WTC11 (cell line): ENCODE measurements at regions not wholly inside any gene's neighbourhood (a gene's known extent, or its start where the extent isn't known, plus 50 kb on each side); places are given as distances from the start of the nearest gene placed in this dataset.

Source experiments
- ATAC-seq: fragments of 200-7000 bp; cut with Tn5 transposase; 2 replicates; pipeline ENCODE4 v1.10.0; 2021; ENCODE audit warnings: mild to moderate bottlenecking, moderate library complexity
- CTCF ChIA-PET: fragments of 300-600 bp; sonication (Branson Sonifier 250); formaldehyde crosslinking; loops from one replicate; lab custom pipeline; 2021; ENCODE audit warnings: antibody characterized with exemption; lab: Charles Lee
- POLR2A ChIA-PET: fragments of 350-600 bp; sonication (Branson Sonifier 250); formaldehyde crosslinking; loops from one replicate; lab custom pipeline; 2021; ENCODE audit warnings: antibody characterized with exemption; lab: Charles Lee
- DNase-seq: peaks from one replicate; pipeline ENCODE4 v3.0.0; 2021; ENCODE audit warnings: low spot score
- H3K27ac Mint-ChIP-seq: 2 replicates; pipeline ENCODE4 v1.8.0; 2021; ENCODE audit warnings: mixed read lengths
- H3K27me3 Mint-ChIP-seq: 2 replicates; pipeline ENCODE4 v1.8.0; 2021; ENCODE audit warnings: low read depth, mild to moderate bottlenecking, moderate library complexity, mixed read lengths
- H3K36me3 Mint-ChIP-seq: 2 replicates; pipeline ENCODE4 v1.8.0; 2021; ENCODE audit warnings: mixed read lengths
- H3K4me1 Mint-ChIP-seq: 2 replicates; pipeline ENCODE4 v1.8.0; 2022; ENCODE audit warnings: mixed read lengths
- H3K4me3 Mint-ChIP-seq: 2 replicates; pipeline ENCODE4 v1.8.0; 2021; ENCODE audit warnings: mild to moderate bottlenecking, moderate library complexity, mixed read lengths
- H3K9me3 Mint-ChIP-seq: 2 replicates; pipeline ENCODE4 v1.8.0; 2021; ENCODE audit warnings: mixed read lengths
- AFF4 ChIP-seq: sonication (generic); formaldehyde crosslinking; IDR thresholded peaks from 2 replicates; pipeline ENCODE4 v1.8.1; 2023; ENCODE audit warnings: mild to moderate bottlenecking, missing genetic modification reagents, borderline replicate concordance
- CDX4 ChIP-seq: fragments of 250-450 bp; sonication (Bioruptor Pico); IDR thresholded peaks from 2 replicates; pipeline ENCODE4 v1.9.0; 2021; ENCODE audit warnings: moderate library complexity, mild to moderate bottlenecking, inconsistent platforms, borderline replicate concordance
- CREB1 ChIP-seq: sonication (generic); formaldehyde crosslinking; IDR thresholded peaks from 2 replicates; pipeline ENCODE4 v1.8.0; 2023; ENCODE audit warnings: mild to moderate bottlenecking, missing genetic modification reagents
- E2F5 ChIP-seq: sonication (generic); formaldehyde crosslinking; IDR thresholded peaks from 2 replicates; pipeline ENCODE4 v1.8.1; 2022; ENCODE audit warnings: mild to moderate bottlenecking, moderate library complexity, missing genetic modification reagents
- FOXP1 ChIP-seq: sonication (generic); formaldehyde crosslinking; IDR thresholded peaks from 2 replicates; pipeline ENCODE4 v1.8.0; 2022; ENCODE audit warnings: missing genetic modification reagents, mild to moderate bottlenecking, moderate library complexity, borderline replicate concordance
- GTF2I ChIP-seq: fragments of 250-450 bp; sonication (Bioruptor Pico); conservative IDR thresholded peaks from 2 replicates; pipeline ENCODE4 v1.4.0; 2021; ENCODE audit warnings: mild to moderate bottlenecking
- HMGXB4 ChIP-seq: sonication (generic); formaldehyde crosslinking; IDR thresholded peaks from 2 replicates; pipeline ENCODE4 v1.8.1; 2023; ENCODE audit warnings: mild to moderate bottlenecking, moderate library complexity, missing genetic modification reagents
- JUN ChIP-seq: sonication (generic); formaldehyde crosslinking; IDR thresholded peaks from 2 replicates; pipeline ENCODE4 v1.8.0; 2023; ENCODE audit warnings: mild to moderate bottlenecking, missing genetic modification reagents
- OVOL2 ChIP-seq: fragments of 250-450 bp; sonication (Bioruptor Pico); IDR thresholded peaks from 2 replicates; pipeline ENCODE4 v1.9.0; 2021; ENCODE audit warnings: mild to moderate bottlenecking, borderline replicate concordance
- PREB ChIP-seq: sonication (generic); formaldehyde crosslinking; IDR thresholded peaks from 2 replicates; pipeline ENCODE4 v1.8.1; 2022; ENCODE audit warnings: mild to moderate bottlenecking, missing genetic modification reagents, moderate library complexity, borderline replicate concordance
- TEAD1 ChIP-seq: sonication (generic); formaldehyde crosslinking; IDR thresholded peaks from 2 replicates; pipeline ENCODE4 v1.8.0; 2022; ENCODE audit warnings: mild to moderate bottlenecking, missing genetic modification reagents
- ZBTB21 ChIP-seq: sonication (generic); formaldehyde crosslinking; IDR thresholded peaks from 2 replicates; pipeline ENCODE4 v1.8.1; 2023; ENCODE audit warnings: mild to moderate bottlenecking, missing genetic modification reagents, borderline replicate concordance
- ZNF138 ChIP-seq: sonication (generic); formaldehyde crosslinking; conservative IDR thresholded peaks from 2 replicates; pipeline ENCODE4 v1.8.1; 2022; ENCODE audit warnings: mild to moderate bottlenecking, moderate library complexity, missing genetic modification reagents
- ZNF219 ChIP-seq: sonication (generic); formaldehyde crosslinking; IDR thresholded peaks from 2 replicates; pipeline ENCODE4 v1.8.0; 2023; ENCODE audit warnings: missing genetic modification reagents, mild to moderate bottlenecking, borderline replicate concordance
- ZNF396 ChIP-seq: fragments of 250-450 bp; sonication (Bioruptor Pico); IDR thresholded peaks from 2 replicates; pipeline ENCODE4 v1.8.0; 2021; ENCODE audit warnings: mild to moderate bottlenecking, moderate library complexity, borderline replicate concordance
- ZNF416 ChIP-seq: fragments of 250-450 bp; sonication (Bioruptor Pico); IDR thresholded peaks from 2 replicates; pipeline ENCODE4 v1.9.0; 2021; ENCODE audit warnings: mild to moderate bottlenecking, inconsistent platforms
- ZNF671 ChIP-seq: fragments of 250-450 bp; sonication (Bioruptor Pico); IDR thresholded peaks from 2 replicates; pipeline ENCODE4 v1.8.0; 2021; ENCODE audit warnings: mild to moderate bottlenecking
- TF ChIP-seq, protein P1 (sequence below): sonication (generic); formaldehyde crosslinking; IDR thresholded peaks from 2 replicates; pipeline ENCODE4 v1.8.1; 2022; ENCODE audit warnings: missing genetic modification reagents, borderline replicate concordance
- TF ChIP-seq, protein P2 (sequence below): fragments of 250-450 bp; sonication (Bioruptor Pico); IDR thresholded peaks from 2 replicates; pipeline ENCODE4 v1.9.0; 2021; ENCODE audit warnings: mild to moderate bottlenecking
- TF ChIP-seq, protein P3 (sequence below): sonication (generic); formaldehyde crosslinking; IDR thresholded peaks from 2 replicates; pipeline ENCODE4 v1.8.1; 2023; ENCODE audit warnings: mild to moderate bottlenecking, missing genetic modification reagents, moderate library complexity

DNA sequence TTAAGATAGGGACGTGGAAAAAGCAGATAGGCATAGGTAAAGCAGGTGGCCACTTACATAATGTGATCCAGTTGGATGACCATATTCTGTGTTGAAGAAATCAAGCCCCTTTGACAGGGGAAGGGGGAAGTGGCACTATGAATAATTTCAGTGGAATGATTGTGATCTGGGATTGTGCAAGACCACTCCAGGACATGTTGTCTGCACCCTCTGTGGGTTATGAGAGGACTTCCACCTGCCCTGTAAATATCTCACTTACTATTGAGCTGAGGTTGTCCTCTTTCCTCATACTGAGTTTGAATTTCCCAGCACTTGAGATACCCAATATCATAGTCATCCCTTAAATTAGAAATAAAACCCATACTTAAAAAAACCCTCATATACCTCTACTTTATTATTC is 220.7 kb downstream of the IRS1 start:
- ATAC-seq (no peak), DNase-seq (no peak)
- H3K4me1 Mint-ChIP-seq, result peaks cover 29% of the 10 kb centered on the region
- H3K27ac Mint-ChIP-seq, result no peak overlapping the region
- peaks cover 12% of the 10 kb centered on the region for H3K9me3 Mint-ChIP-seq
- no peaks in the 10 kb centered on the region for H3K36me3 Mint-ChIP-seq
- POLR2A ChIA-PET, result no interaction called here
- CTCF ChIA-PET, result no interaction called here
- no peak overlapping the region for H3K4me3 Mint-ChIP-seq
- H3K27me3 Mint-ChIP-seq, result no peaks in the 10 kb centered on the region
- no peak for TF ChIP-seq GTF2I
- no peak for TF ChIP-seq ZNF219 (CRISPR knock-in tag)
- no peak for TF ChIP-seq JUN (CRISPR knock-in tag)
- TF ChIP-seq HMGXB4 (CRISPR knock-in tag), result no peak
- no peak for TF ChIP-seq ZNF138
- TF ChIP-seq, protein P1, sequence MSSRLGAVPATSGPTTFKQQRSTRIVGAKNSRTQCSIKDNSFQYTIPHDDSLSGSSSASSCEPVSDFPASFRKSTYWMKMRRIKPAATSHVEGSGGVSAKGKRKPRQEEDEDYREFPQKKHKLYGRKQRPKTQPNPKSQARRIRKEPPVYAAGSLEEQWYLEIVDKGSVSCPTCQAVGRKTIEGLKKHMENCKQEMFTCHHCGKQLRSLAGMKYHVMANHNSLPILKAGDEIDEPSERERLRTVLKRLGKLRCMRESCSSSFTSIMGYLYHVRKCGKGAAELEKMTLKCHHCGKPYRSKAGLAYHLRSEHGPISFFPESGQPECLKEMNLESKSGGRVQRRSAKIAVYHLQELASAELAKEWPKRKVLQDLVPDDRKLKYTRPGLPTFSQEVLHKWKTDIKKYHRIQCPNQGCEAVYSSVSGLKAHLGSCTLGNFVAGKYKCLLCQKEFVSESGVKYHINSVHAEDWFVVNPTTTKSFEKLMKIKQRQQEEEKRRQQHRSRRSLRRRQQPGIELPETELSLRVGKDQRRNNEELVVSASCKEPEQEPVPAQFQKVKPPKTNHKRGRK (CRISPR knock-in tag), result no peak
- TF ChIP-seq AFF4 (CRISPR knock-in tag), result no peak
- no peak for TF ChIP-seq ZNF671 (CRISPR knock-in tag)
- TF ChIP-seq OVOL2 (CRISPR knock-in tag), result no peak
- no peak for TF ChIP-seq E2F5 (CRISPR knock-in tag)
- no peak for TF ChIP-seq TEAD1
- no peak for TF ChIP-seq PREB

DNA sequence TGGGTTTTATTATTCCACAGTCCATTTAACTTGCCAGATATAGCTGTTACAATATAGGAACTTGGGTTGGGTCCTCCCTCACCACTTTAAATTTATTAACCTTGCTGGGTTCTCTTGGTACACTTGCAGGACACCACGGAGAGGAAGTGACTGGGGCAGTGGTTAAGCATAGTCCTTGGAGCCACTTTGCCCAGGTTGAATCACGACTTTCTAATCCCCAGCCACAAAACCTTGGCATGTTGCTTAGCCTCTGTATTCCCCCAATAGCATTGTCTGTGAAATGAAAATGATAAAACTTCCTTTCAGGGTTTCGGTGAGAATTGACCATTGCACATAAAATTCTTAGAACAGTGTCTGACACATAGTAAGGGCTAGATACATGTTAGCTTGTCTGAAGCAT is 221.2 kb downstream of the IRS1 start:
- no peak overlapping the region; the same call in 1 of the 2 replicates for H3K27ac Mint-ChIP-seq
- ChIA-PET POLR2A (no interaction called here), CTCF (no interaction called here)
- no peaks in the 10 kb centered on the region for H3K36me3 Mint-ChIP-seq
- ATAC-seq (no peak), DNase-seq (no peak)
- no peaks in the 10 kb centered on the region for H3K27me3 Mint-ChIP-seq
- H3K9me3 Mint-ChIP-seq, result peaks cover 10% of the 10 kb centered on the region
- H3K4me1 Mint-ChIP-seq, result peaks cover 27% of the 10 kb centered on the region
- H3K4me3 Mint-ChIP-seq, result no peak overlapping the region
- no peak for TF ChIP-seq ZBTB21 (CRISPR knock-in tag)
- TF ChIP-seq HMGXB4 (CRISPR knock-in tag), result no peak
- TF ChIP-seq, protein P2, sequence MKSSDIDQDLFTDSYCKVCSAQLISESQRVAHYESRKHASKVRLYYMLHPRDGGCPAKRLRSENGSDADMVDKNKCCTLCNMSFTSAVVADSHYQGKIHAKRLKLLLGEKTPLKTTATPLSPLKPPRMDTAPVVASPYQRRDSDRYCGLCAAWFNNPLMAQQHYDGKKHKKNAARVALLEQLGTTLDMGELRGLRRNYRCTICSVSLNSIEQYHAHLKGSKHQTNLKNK (CRISPR knock-in tag), result no peak
- TF ChIP-seq ZNF396 (CRISPR knock-in tag), result no peak
- TF ChIP-seq, protein P3, sequence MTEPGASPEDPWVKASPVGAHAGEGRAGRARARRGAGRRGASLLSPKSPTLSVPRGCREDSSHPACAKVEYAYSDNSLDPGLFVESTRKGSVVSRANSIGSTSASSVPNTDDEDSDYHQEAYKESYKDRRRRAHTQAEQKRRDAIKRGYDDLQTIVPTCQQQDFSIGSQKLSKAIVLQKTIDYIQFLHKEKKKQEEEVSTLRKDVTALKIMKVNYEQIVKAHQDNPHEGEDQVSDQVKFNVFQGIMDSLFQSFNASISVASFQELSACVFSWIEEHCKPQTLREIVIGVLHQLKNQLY (CRISPR knock-in tag), result no peak
- TF ChIP-seq ZNF416 (CRISPR knock-in tag), result no peak
- no peak for TF ChIP-seq FOXP1 (CRISPR knock-in tag)
- TF ChIP-seq CDX4 (CRISPR knock-in tag), result no peak
- TF ChIP-seq CREB1 (CRISPR knock-in tag), result no peak
